Prostate gland (tissue), 2 donors: ENCODE measurements at regions not wholly inside any gene's neighbourhood (a gene's known extent, or its start where the extent isn't known, plus 50 kb on each side); places are given as distances from the start of the nearest gene placed in this dataset.

Experiments used
- DNase-seq: peaks from one replicate; pipeline ENCODE4 v3.0.0-alpha.2; 2019; ENCODE audit warnings: low spot score
- H3K27ac ChIP-seq, 2 donors: fragments of 200-600 bp; sonication (generic); 2 replicates each; pipeline ENCODE4 v1.5.1; 2017 to 2019
- H3K27me3 ChIP-seq: fragments of 200-600 bp; sonication (generic); replicated peaks from 2 replicates; pipeline ENCODE4 v1.5.1; 2019; ENCODE audit not compliant: insufficient read depth
- H3K36me3 ChIP-seq, 2 donors: fragments of 200-600 bp; sonication (generic); 1 replicate in 1 of 2; 2 replicates in 1 of 2; pipeline versions ENCODE4 v1.5.1 to v1.8.1; 2017 to 2019
- H3K4me1 ChIP-seq: fragments of 200-600 bp; sonication (generic); replicated peaks from 2 replicates; pipeline ENCODE4 v1.5.1; 2019
- H3K4me3 ChIP-seq, 2 donors: fragments of 200-600 bp; sonication (generic); 2 replicates each; pipeline ENCODE4 v1.5.1; 2017 to 2019
- H3K9me3 ChIP-seq: fragments of 200-600 bp; sonication (generic); 2 replicates; pipeline ENCODE4 v1.5.1; 2017
- CTCF ChIP-seq, 4 experiments: fragments of 200-600 bp in 2 of 4; fragments of 450-650 bp in 2 of 4; sonication (generic) in 2 of 4; IDR thresholded peaks; 1 replicate in 3 of 4; 2 replicates in 1 of 4; pipeline ENCODE4 v1.5.1; 2016 to 2019; ENCODE audit warnings: antibody characterized with exemption in 4 of 4, mild to moderate bottlenecking in 2 of 4, moderate library complexity in 2 of 4
- POLR2A ChIP-seq: fragments of 450-650 bp; IDR thresholded peaks from one replicate; pipeline ENCODE4 v1.6.1; 2016; ENCODE audit warnings: antibody characterized with exemption, mild to moderate bottlenecking
- POLR2AphosphoS5 ChIP-seq: sonication (generic); formaldehyde crosslinking; IDR thresholded peaks from one replicate; pipeline ENCODE4 v1.6.1; 2017; ENCODE audit warnings: antibody characterized with exemption
- WGBS: methylation state at CpG from one replicate; pipeline ENCODE4 v1.1.5; 2018; 5-methylcytosine and 5-hydroxymethylcytosine counted together
- intact Hi-C: fragments of 100-400 bp; cut with DNase I; formaldehyde crosslinking; loops from one replicate; pipeline ENCODE4 v1.14.2; 2022

DNA sequence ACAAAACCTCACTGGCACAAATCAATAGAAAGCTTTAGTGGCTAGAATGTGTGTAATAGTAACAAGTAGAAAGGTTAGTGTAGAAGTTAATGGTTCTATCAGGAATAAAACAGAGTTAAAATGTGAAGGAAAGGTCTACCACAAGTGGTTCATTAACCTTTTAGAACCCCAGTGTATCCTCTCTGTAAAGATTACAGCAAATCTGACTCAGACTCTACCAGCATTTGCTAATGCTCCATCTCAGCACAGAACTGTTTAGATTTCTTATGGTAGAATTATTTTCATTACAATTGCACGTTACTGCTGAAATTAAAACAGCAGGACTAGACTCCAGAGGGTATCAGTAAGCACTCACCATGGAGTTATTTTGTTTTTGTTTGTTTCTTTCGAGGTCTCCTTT lies 609.0 kb upstream of the LMO3 start:
- H3K36me3 ChIP-seq = no peaks in the 10 kb centered on the region
- H3K27ac ChIP-seq = no peak overlapping the region
- H3K4me1 ChIP-seq = no peaks in the 10 kb centered on the region
- no peak for TF ChIP-seq POLR2A
- no peak for TF ChIP-seq CTCF (IDR thresholded peaks at IDR 0.05)
- TF ChIP-seq POLR2AphosphoS5 = no peak
- WGBS = 31% methylated on average over 2 of the region's 2 CpGs
- no peak overlapping the region for H3K4me3 ChIP-seq
- intact Hi-C loops = no loop called here
- no peaks in the 10 kb centered on the region for H3K9me3 ChIP-seq
- no peak for DNase-seq
- H3K27me3 ChIP-seq = no peaks in the 10 kb centered on the region

GRCh38 chr12:17206553-17206952 lies 600.6 kb upstream of the LMO3 start:
- no peaks in the 10 kb centered on the region for H3K4me1 ChIP-seq
- no peak for DNase-seq
- no peaks in the 10 kb centered on the region for H3K9me3 ChIP-seq
- no peaks in the 10 kb centered on the region for H3K36me3 ChIP-seq
- no peak overlapping the region for H3K4me3 ChIP-seq
- no peak overlapping the region for H3K27ac ChIP-seq
- no peaks in the 10 kb centered on the region for H3K27me3 ChIP-seq
- TF ChIP-seq CTCF (IDR thresholded peaks at IDR 0.05) = no peak
- TF ChIP-seq POLR2A = no peak
- no peak for TF ChIP-seq POLR2AphosphoS5
- intact Hi-C loops = no loop called here

- no peaks in the 10 kb centered on the region for H3K36me3 ChIP-seq
- DNase-seq = no peak
- H3K4me1 ChIP-seq = no peaks in the 10 kb centered on the region
- 91% methylated on average over 3 of the region's 3 CpGs for WGBS
- H3K4me3 ChIP-seq = no peak overlapping the region
- no peak for TF ChIP-seq CTCF (IDR thresholded peaks at IDR 0.05)
- no peak for TF ChIP-seq POLR2AphosphoS5
- TF ChIP-seq POLR2A = no peak
- no peaks in the 10 kb centered on the region for H3K9me3 ChIP-seq
- intact Hi-C loops = no loop called here
- H3K27ac ChIP-seq = no peak overlapping the region
- no peaks in the 10 kb centered on the region for H3K27me3 ChIP-seq
Observed at GRCh38 chr12:17204289-17205054, 598.5 kb upstream of the LMO3 start.

DNA sequence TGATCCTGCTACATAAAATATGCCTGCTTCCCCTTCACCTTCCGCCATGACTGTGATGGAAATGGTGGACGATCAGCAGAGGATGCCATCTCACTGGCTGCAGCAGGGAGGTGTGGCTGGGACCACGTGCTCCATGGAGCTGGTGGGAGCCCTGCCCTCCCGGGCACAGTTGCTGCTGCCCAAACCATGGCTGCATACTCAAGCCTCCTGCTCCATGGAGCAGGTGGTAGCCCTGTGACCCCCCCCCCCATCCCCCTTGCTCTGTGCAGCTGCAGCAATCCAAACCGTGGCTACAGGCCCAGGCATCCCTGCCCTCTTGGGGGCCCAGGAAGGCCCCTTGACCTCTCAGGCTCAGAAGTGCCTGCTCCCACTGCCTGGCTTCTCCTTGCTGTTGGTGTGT lies 597.5 kb upstream of the LMO3 start:
- no peak for DNase-seq
- Histone ChIP-seq H3K9me3 (no peaks in the 10 kb centered on the region), H3K4me1 (no peaks in the 10 kb centered on the region), H3K36me3 (no peaks in the 10 kb centered on the region), H3K27ac (no peak overlapping the region), H3K4me3 (no peak overlapping the region), H3K27me3 (no peaks in the 10 kb centered on the region)
- intact Hi-C loops = no loop called here
- TF ChIP-seq POLR2A = no peak
- no peak for TF ChIP-seq CTCF (IDR thresholded peaks at IDR 0.05)
- TF ChIP-seq POLR2AphosphoS5 = no peak
- WGBS = 92% methylated on average over 5 of the region's 5 CpGs

GRCh38 chr12:17197971-17198370 lies 592.0 kb upstream of the LMO3 start:
- no peak for DNase-seq
- TF ChIP-seq POLR2AphosphoS5 = no peak
- no peak for TF ChIP-seq CTCF (IDR thresholded peaks at IDR 0.05)
- TF ChIP-seq POLR2A = no peak
- no peaks in the 10 kb centered on the region for H3K4me1 ChIP-seq
- H3K27me3 ChIP-seq = no peaks in the 10 kb centered on the region
- H3K27ac ChIP-seq = no peak overlapping the region
- no peak overlapping the region for H3K4me3 ChIP-seq
- 52% methylated on average over 3 of the region's 3 CpGs for WGBS
- no peaks in the 10 kb centered on the region for H3K36me3 ChIP-seq
- no peaks in the 10 kb centered on the region for H3K9me3 ChIP-seq
- intact Hi-C loops = no loop called here
